GM12878 (cell line): ENCODE measurements at regions not wholly inside any gene's neighbourhood (a gene's known extent, or its start where the extent isn't known, plus 50 kb on each side); places are given as distances from the start of the nearest gene placed in this dataset.

Experiments used
- ATAC-seq: fragments of 200-7000 bp; cut with Tn5 transposase; 3 replicates; pipeline ENCODE4 v1.9.1; 2020; ENCODE audit warnings: mild to moderate bottlenecking, moderate library complexity
- BruUV-seq: library from RNA; stranded (reverse); fragments of 400-500 nt; replicated peaks from 2 replicates; lab custom pipeline; 2021; lab: Mats Ljungman, UMichigan
- CTCF ChIA-PET: fragments of 300-600 bp; sonication (Branson Sonifier 250); formaldehyde crosslinking; extraction: SDS; loops from one replicate; lab custom pipeline; 2021; ENCODE audit warnings: inconsistent platforms; lab: Yijun Ruan, JAX
- POLR2A ChIA-PET: fragments of 350-600 bp; formaldehyde crosslinking; extraction: SDS; loops from one replicate; lab custom pipeline; 2021; ENCODE audit warnings: inconsistent platforms; lab: Charles Lee
- RAD21 ChIA-PET: fragments of 300-600 bp; sonication (Branson Sonifier 250); formaldehyde crosslinking; loops from one replicate; lab custom pipeline; 2023; ENCODE audit warnings: antibody characterized with exemption; ENCODE audit not compliant: unreplicated experiment; lab: Charles Lee
- SMC1A ChIA-PET: fragments of 300-600 bp; sonication (Branson Sonifier 250); formaldehyde crosslinking; loops from one replicate; lab custom pipeline; 2023; ENCODE audit not compliant: unreplicated experiment, uncharacterized antibody; lab: Charles Lee
- DNase-seq: peaks from one replicate; pipeline ENCODE4 v3.0.0-alpha.2; 2011; ENCODE audit warnings: low read depth, low spot score
- FAIRE-seq: peaks from 3 replicates; lab custom pipeline; 2011; peaks lifted over from hg19 to GRCh38; lab: Jason Lieb, UNC
- H2AFZ ChIP-seq: 2 replicates; pipeline ENCODE4 v1.6.0; 2011; ENCODE audit warnings: low read depth, low read length, control low read depth; ENCODE audit not compliant: control insufficient read depth
- H3K27ac ChIP-seq: 2 replicates; pipeline ENCODE4 v1.5.1; 2011; ENCODE audit warnings: control low read depth; ENCODE audit not compliant: control insufficient read depth, insufficient read depth
- H3K27me3 ChIP-seq, 2 experiments: replicated peaks in 1 of 2; 2 replicates each; pipeline versions ENCODE4 v1.6.0 to v1.6.1; 2011; ENCODE audit warnings: low read length in 1 of 2; ENCODE audit not compliant: control insufficient read depth in 2 of 2, insufficient read depth in 2 of 2
- H3K36me3 ChIP-seq, 2 experiments: 2 replicates each; pipeline ENCODE4 v1.5.1; 2011; ENCODE audit warnings: low read length in 1 of 2; ENCODE audit not compliant: control insufficient read depth in 2 of 2, insufficient read depth in 2 of 2
- H3K4me1 ChIP-seq: 2 replicates; pipeline ENCODE4 v1.6.1; 2011; ENCODE audit warnings: mild to moderate bottlenecking, low read length, moderate library complexity, mixed read lengths; ENCODE audit not compliant: control insufficient read depth, insufficient read depth
- H3K4me2 ChIP-seq: 2 replicates; pipeline ENCODE4 v1.6.0; 2011; ENCODE audit warnings: control low read depth; ENCODE audit not compliant: control insufficient read depth, insufficient read depth
- H3K4me3 ChIP-seq: fragments of 200-600 bp; sonication (generic); 2 replicates; pipeline ENCODE4 v1.5.1; 2016
- H3K79me2 ChIP-seq: 2 replicates; pipeline ENCODE4 v1.6.0; 2011; ENCODE audit warnings: low read length; ENCODE audit not compliant: control insufficient read depth, insufficient read depth
- H3K9ac ChIP-seq: 2 replicates; pipeline ENCODE4 v1.8.0; 2011; ENCODE audit warnings: low read length, control low read depth, mixed read lengths; ENCODE audit not compliant: control insufficient read depth, insufficient read depth
- H3K9me3 ChIP-seq: replicated peaks from 3 replicates; pipeline ENCODE4 v1.5.1; 2011; ENCODE audit warnings: mild to moderate bottlenecking, low read length; ENCODE audit not compliant: control insufficient read depth, insufficient read depth
- H4K20me1 ChIP-seq: 2 replicates; pipeline ENCODE4 v1.6.0; 2011; ENCODE audit not compliant: control insufficient read depth, insufficient read depth
- CBX3 ChIP-seq: fragments of 200-600 bp; sonication (generic); IDR thresholded peaks from 2 replicates; pipeline ENCODE4 v1.6.1; 2016; ENCODE audit warnings: low read depth, borderline replicate concordance
- CHD4 ChIP-seq: fragments of 200-600 bp; sonication (generic); IDR thresholded peaks from 2 replicates; pipeline ENCODE4 v1.6.1; 2016; ENCODE audit warnings: mild to moderate bottlenecking
- ETV6 ChIP-seq, 2 experiments: fragments of 450-650 bp in 1 of 2; IDR thresholded peaks in 1 of 2; conservative IDR thresholded peaks in 1 of 2; 2 replicates each; pipeline ENCODE4 v1.6.1; 2014; ENCODE audit warnings: antibody characterized with exemption in 1 of 2, borderline replicate concordance in 1 of 2, low read depth in 1 of 2, mild to moderate bottlenecking in 1 of 2, moderate library complexity in 1 of 2
- JUND ChIP-seq: IDR thresholded peaks from 2 replicates; pipeline ENCODE4 v1.6.1; 2012; ENCODE audit warnings: low read depth, mild to moderate bottlenecking, low read length, improper control_type of control experiment, moderate library complexity
- LARP7 ChIP-seq: fragments of 450-650 bp; IDR thresholded peaks from 2 replicates; pipeline ENCODE4 v1.6.1; 2017; ENCODE audit warnings: mild to moderate bottlenecking
- NFYA ChIP-seq: IDR thresholded peaks from 2 replicates; pipeline ENCODE4 v1.6.1; 2011; ENCODE audit warnings: low read depth, mild to moderate bottlenecking, low read length, improper control_type of control experiment, borderline replicate concordance
- NR2F1 ChIP-seq: fragments of 450-650 bp; conservative IDR thresholded peaks from 2 replicates; pipeline ENCODE4 v1.6.1; 2017; ENCODE audit warnings: mild to moderate bottlenecking
- PBX3 ChIP-seq: IDR thresholded peaks from 2 replicates; pipeline ENCODE4 v1.6.1; 2011; ENCODE audit warnings: mild to moderate bottlenecking, low read depth, low read length, moderate library complexity; ENCODE audit not compliant: insufficient replicate concordance
- RAD21 ChIP-seq: IDR thresholded peaks from 2 replicates; pipeline ENCODE4 v1.6.1; 2011; ENCODE audit warnings: mild to moderate bottlenecking, low read depth, low read length, moderate library complexity; ENCODE audit not compliant: insufficient read depth
- ZNF217 ChIP-seq: fragments of 450-650 bp; IDR thresholded peaks from 2 replicates; pipeline ENCODE4 v1.6.1; 2017; ENCODE audit warnings: antibody characterized with exemption, mild to moderate bottlenecking
- whole genome bisulfite sequencing: methylation state at CpG from one replicate; pipeline ENCODE4 v1.1.6; 2016; ENCODE audit warnings: low lambda C conversion rate; ENCODE audit not compliant: insufficient replicate concordance, insufficient coverage; ENCODE audit errors: missing lambda C conversion rate; 5-methylcytosine and 5-hydroxymethylcytosine counted together
- in situ Hi-C: fragments of 300-500 bp; cut with MboI; formaldehyde crosslinking; loops from 9 replicates; pipeline ENCODE4 v1.14.3; 2018; ENCODE audit warnings: mixed read lengths
- intact Hi-C: fragments of 100-400 bp; cut with micrococcal nuclease; formaldehyde crosslinking; loops from one replicate; pipeline ENCODE4 v1.14.2; 2022; ENCODE audit not compliant: unreplicated experiment
- TF ChIP-seq, protein P1 (sequence below): IDR thresholded peaks from 2 replicates; pipeline ENCODE4 v1.6.1; 2012; ENCODE audit warnings: low read depth, low read length, improper control_type of control experiment

GRCh38 chr6:120202878-120203277, 853.3 kb upstream of the MAN1A1 start:
- WGBS, result 0% methylated on average over 1 of the region's 1 CpG
- CTCF ChIA-PET, result interaction anchor here (1.0 kb wide), 1 partner anchor 13 kb away, joined by 3 read pairs; no protein-coding TSS in a partner anchor
- in situ Hi-C loops, result no loop called here

GRCh38 chr6:120200853-120201252, 851.3 kb upstream of the MAN1A1 start:
- H3K27me3 ChIP-seq, result no peaks in the 10 kb centered on the region
- CTCF ChIA-PET, result interaction anchor here (0.9 kb wide), 1 partner anchor 1081 kb away, joined by 3 read pairs; no protein-coding TSS in a partner anchor
- POLR2A ChIA-PET, result no interaction called here
- SMC1A ChIA-PET, result no interaction called here
- no peak overlapping the region for H2AFZ ChIP-seq
- FAIRE-seq (no peak), DNase-seq (no peak), ATAC-seq (no peak)
- no peak overlapping the region for H3K9ac ChIP-seq
- H3K4me2 ChIP-seq, result no peak overlapping the region
- no peaks in the 10 kb centered on the region for H3K36me3 ChIP-seq
- RAD21 ChIA-PET, result no interaction called here
- H3K9me3 ChIP-seq, result no peaks in the 10 kb centered on the region
- WGBS, result 0% methylated on average over 2 of the region's 2 CpGs
- BruUV-seq, result no TSS peak
- H3K4me1 ChIP-seq, result no peaks in the 10 kb centered on the region
- H3K79me2 ChIP-seq, result no peaks in the 10 kb centered on the region
- H3K4me3 ChIP-seq, result no peak overlapping the region
- H4K20me1 ChIP-seq, result no peaks in the 10 kb centered on the region
- in situ Hi-C loops, result no loop called here
- no peak for TF ChIP-seq PBX3
- TF ChIP-seq, all 136 proteins: peak for 0
- intact Hi-C loops, result no loop called here
- H3K27ac ChIP-seq, result no peak overlapping the region

More at GRCh38 chr6:120202878-120203277, 853.3 kb upstream of the MAN1A1 start:
- ATAC-seq (no peak), FAIRE-seq (no peak), DNase-seq (no peak)
- Histone ChIP-seq H4K20me1 (no peaks in the 10 kb centered on the region), H3K4me1 (no peaks in the 10 kb centered on the region), H3K9me3 (no peaks in the 10 kb centered on the region), H3K27me3 (no peaks in the 10 kb centered on the region), H3K4me3 (no peak overlapping the region)
- RAD21 ChIA-PET, result no interaction called here
- TF ChIP-seq JUND (no peak), LARP7 (no peak), ETV6 (conservative IDR thresholded peaks at IDR 0.05 in 1 of 2, IDR thresholded peaks at IDR 0.05 in 1 of 2; ENCODE audit: borderline replicate concordance in 1 of 2, low read depth in 1 of 2) (no peak), CBX3 (no peak), ZNF217 (no peak), NR2F1 (no peak), CHD4 (no peak), RAD21 (no peak), NFYA (no peak)
- TF ChIP-seq, protein P1, sequence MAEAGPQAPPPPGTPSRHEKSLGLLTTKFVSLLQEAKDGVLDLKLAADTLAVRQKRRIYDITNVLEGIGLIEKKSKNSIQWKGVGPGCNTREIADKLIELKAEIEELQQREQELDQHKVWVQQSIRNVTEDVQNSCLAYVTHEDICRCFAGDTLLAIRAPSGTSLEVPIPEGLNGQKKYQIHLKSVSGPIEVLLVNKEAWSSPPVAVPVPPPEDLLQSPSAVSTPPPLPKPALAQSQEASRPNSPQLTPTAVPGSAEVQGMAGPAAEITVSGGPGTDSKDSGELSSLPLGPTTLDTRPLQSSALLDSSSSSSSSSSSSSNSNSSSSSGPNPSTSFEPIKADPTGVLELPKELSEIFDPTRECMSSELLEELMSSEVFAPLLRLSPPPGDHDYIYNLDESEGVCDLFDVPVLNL, result no peak
- TF ChIP-seq, all 136 proteins: peak for 0
- Histone ChIP-seq H3K4me2 (no peak overlapping the region), H3K27ac (no peak overlapping the region), H3K36me3 (no peaks in the 10 kb centered on the region), H3K9ac (no peak overlapping the region), H3K79me2 (no peaks in the 10 kb centered on the region), H2AFZ (no peak overlapping the region)
- intact Hi-C loops, result no loop called here
- ChIA-PET POLR2A (no interaction called here), SMC1A (no interaction called here)
- no TSS peak for BruUV-seq
